Keratinocyte (primary cell): ENCODE measurements at regions not wholly inside any gene's neighbourhood (a gene's known extent, or its start where the extent isn't known, plus 50 kb on each side); places are given as distances from the start of the nearest gene placed in this dataset.

ENCODE experiments used
- DNase-seq: peaks from one replicate; pipeline ENCODE4 v3.0.0-alpha.2; 2011; ENCODE audit warnings: low read depth, missing footprints, low spot score
- FAIRE-seq: peaks from 2 replicates; lab custom pipeline; 2011; peaks lifted over from hg19 to GRCh38; lab: Jason Lieb, UNC
- H2AFZ ChIP-seq: 2 replicates; pipeline ENCODE4 v1.6.0; 2012; ENCODE audit warnings: low read length, control low read depth, inconsistent platforms; ENCODE audit not compliant: control insufficient read depth
- H3K27ac ChIP-seq: 2 replicates; pipeline ENCODE4 v1.5.1; 2011; ENCODE audit warnings: low read length; ENCODE audit not compliant: control insufficient read depth, insufficient read depth
- H3K27me3 ChIP-seq: 3 replicates; pipeline ENCODE4 v1.6.0; 2011; ENCODE audit warnings: low read length; ENCODE audit not compliant: control insufficient read depth, insufficient read depth; ENCODE audit errors: extremely low read depth
- H3K36me3 ChIP-seq, 2 experiments: 2 replicates in 1 of 2; 3 replicates in 1 of 2; pipeline ENCODE4 v1.5.1; 2011; ENCODE audit warnings: low read length in 2 of 2, mild to moderate bottlenecking in 1 of 2; ENCODE audit not compliant: control insufficient read depth in 2 of 2, insufficient read depth in 2 of 2; ENCODE audit errors: extremely low read depth in 1 of 2
- H3K4me1 ChIP-seq: 3 replicates; pipeline ENCODE4 v1.5.1; 2011; ENCODE audit warnings: low read length; ENCODE audit not compliant: control insufficient read depth, insufficient read depth; ENCODE audit errors: extremely low read depth
- H3K4me2 ChIP-seq: 3 replicates; pipeline ENCODE4 v1.6.0; 2011; ENCODE audit warnings: low read depth, low read length; ENCODE audit not compliant: control insufficient read depth, insufficient read depth; ENCODE audit errors: extremely low read depth
- H3K4me3 ChIP-seq, 3 experiments: fragments of 200-600 bp in 1 of 3; sonication (generic) in 1 of 3; 2 replicates in 2 of 3; 3 replicates in 1 of 3; pipeline ENCODE4 v1.5.1; 2011 to 2016; ENCODE audit warnings: low read length in 3 of 3, mild to moderate bottlenecking in 3 of 3, control low read depth in 2 of 3, inconsistent platforms in 1 of 3, low read depth in 1 of 3, mixed read lengths in 1 of 3, mixed run types in 1 of 3, moderate library complexity in 1 of 3; ENCODE audit not compliant: control insufficient read depth in 2 of 3, insufficient read depth in 2 of 3; ENCODE audit errors: extremely low read depth in 1 of 3
- H3K79me2 ChIP-seq: 2 replicates; pipeline ENCODE4 v1.6.0; 2012; ENCODE audit warnings: low read length; ENCODE audit not compliant: control insufficient read depth, insufficient read depth
- H3K9ac ChIP-seq: 3 replicates; pipeline ENCODE4 v1.6.0; 2011; ENCODE audit warnings: low read length; ENCODE audit not compliant: control insufficient read depth, insufficient read depth; ENCODE audit errors: extremely low read depth
- H3K9me1 ChIP-seq: 3 replicates; pipeline ENCODE4 v1.6.0; 2011; ENCODE audit warnings: low read length; ENCODE audit not compliant: control insufficient read depth, insufficient read depth; ENCODE audit errors: extremely low read depth
- H3K9me3 ChIP-seq: 2 replicates; pipeline ENCODE4 v1.5.1; 2012; ENCODE audit warnings: low read depth, low read length; ENCODE audit not compliant: control insufficient read depth
- H4K20me1 ChIP-seq: 3 replicates; pipeline ENCODE4 v1.6.0; 2011; ENCODE audit warnings: low read length; ENCODE audit not compliant: control insufficient read depth, insufficient read depth; ENCODE audit errors: extremely low read depth
- EZH2 ChIP-seq: IDR thresholded peaks from one replicate; pipeline ENCODE4 v1.6.1; 2012; ENCODE audit warnings: inconsistent platforms, mild to moderate bottlenecking, low read length, moderate library complexity
- dilution Hi-C: fragments of 300-500 bp; cut with MboI; formaldehyde crosslinking; loops from one replicate; pipeline ENCODE4 v1.7.0; 2020; ENCODE audit warnings: low sequenced_read_pairs; ENCODE audit not compliant: extremely low pct_ligation_motif_present
- TF ChIP-seq, protein P1 (sequence below), 3 experiments: IDR thresholded peaks in 1 of 3; conservative IDR thresholded peaks in 1 of 3; optimal IDR thresholded peaks in 1 of 3; 2 replicates in 2 of 3; 3 replicates in 1 of 3; pipeline versions ENCODE3 to v1.5.1; 2011; ENCODE audit warnings: low read length in 3 of 3, mild to moderate bottlenecking in 3 of 3, moderate library complexity in 2 of 3, control low read depth in 1 of 3, inconsistent platforms in 1 of 3; ENCODE audit not compliant: insufficient read depth in 2 of 3; ENCODE audit errors: extremely low read depth in 1 of 3

DNA sequence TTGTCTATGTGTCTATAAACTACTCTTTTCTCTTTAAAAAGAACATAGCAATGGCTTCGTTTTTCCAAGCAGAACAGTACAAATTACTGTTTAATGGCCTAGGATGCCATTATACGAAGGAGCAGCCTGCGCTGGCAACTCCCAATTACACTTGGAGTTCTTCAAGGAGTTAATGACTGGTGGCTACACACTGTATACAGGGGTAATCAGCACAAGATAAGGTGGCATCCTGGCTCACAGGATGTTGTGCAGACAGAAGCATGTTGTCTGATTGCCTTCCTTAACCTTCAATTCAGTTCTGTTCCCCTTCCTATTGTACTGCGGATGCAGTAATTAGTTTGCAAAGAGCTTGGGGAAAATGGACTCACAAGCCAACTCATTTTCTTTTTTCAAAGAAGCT lies 250.7 kb upstream of the ROBO2 start:
- Histone ChIP-seq H3K27me3 (no peaks in the 10 kb centered on the region), H3K36me3 (no peaks in the 10 kb centered on the region), H3K4me3 (no peak overlapping the region), H4K20me1 (no peaks in the 10 kb centered on the region), H3K79me2 (no peaks in the 10 kb centered on the region), H3K9ac (no peak overlapping the region), H3K9me3 (no peaks in the 10 kb centered on the region), H3K9me1 (no peaks in the 10 kb centered on the region), H3K27ac (no peak overlapping the region), H2AFZ (no peak overlapping the region), H3K4me1 (no peaks in the 10 kb centered on the region), H3K4me2 (no peak overlapping the region)
- no peak for TF ChIP-seq EZH2
- TF ChIP-seq, protein P1, sequence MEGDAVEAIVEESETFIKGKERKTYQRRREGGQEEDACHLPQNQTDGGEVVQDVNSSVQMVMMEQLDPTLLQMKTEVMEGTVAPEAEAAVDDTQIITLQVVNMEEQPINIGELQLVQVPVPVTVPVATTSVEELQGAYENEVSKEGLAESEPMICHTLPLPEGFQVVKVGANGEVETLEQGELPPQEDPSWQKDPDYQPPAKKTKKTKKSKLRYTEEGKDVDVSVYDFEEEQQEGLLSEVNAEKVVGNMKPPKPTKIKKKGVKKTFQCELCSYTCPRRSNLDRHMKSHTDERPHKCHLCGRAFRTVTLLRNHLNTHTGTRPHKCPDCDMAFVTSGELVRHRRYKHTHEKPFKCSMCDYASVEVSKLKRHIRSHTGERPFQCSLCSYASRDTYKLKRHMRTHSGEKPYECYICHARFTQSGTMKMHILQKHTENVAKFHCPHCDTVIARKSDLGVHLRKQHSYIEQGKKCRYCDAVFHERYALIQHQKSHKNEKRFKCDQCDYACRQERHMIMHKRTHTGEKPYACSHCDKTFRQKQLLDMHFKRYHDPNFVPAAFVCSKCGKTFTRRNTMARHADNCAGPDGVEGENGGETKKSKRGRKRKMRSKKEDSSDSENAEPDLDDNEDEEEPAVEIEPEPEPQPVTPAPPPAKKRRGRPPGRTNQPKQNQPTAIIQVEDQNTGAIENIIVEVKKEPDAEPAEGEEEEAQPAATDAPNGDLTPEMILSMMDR (optimal IDR thresholded peaks at IDR 0.05 in 1 of 3, IDR thresholded peaks at IDR 0.05 in 1 of 3, conservative IDR thresholded peaks at IDR 0.05 in 1 of 3; ENCODE audit: extremely low read depth in 1 of 3, insufficient read depth in 2 of 3, low read length in 3 of 3) = no peak
- DNase-seq = no peak
- dilution Hi-C loops = no loop called here
- FAIRE-seq = no peak

DNA sequence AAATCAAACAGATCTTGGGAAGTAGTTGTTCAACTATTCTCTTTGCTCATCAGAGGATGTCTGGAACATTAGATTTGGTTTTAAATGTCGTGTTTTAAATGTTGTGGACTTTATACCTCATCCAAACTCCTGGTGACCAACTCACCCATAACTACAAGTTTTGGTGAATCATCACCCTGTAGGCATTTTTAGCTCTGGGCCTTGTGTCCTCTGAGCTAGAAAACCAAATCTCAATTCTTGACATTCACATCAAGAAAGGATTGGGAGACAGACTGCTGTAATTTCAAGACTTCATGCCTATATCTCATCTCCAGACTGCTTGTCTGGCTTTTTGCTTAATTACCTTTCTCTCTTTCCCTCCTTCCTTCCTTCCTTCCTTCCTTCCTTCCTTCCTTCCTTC lies 228.5 kb upstream of the ROBO2 start:
- TF ChIP-seq EZH2 = no peak
- TF ChIP-seq, protein P1 (optimal IDR thresholded peaks at IDR 0.05 in 1 of 3, IDR thresholded peaks at IDR 0.05 in 1 of 3, conservative IDR thresholded peaks at IDR 0.05 in 1 of 3; ENCODE audit: extremely low read depth in 1 of 3, insufficient read depth in 2 of 3, low read length in 3 of 3) = no peak
- no peak overlapping the region for H3K4me3 ChIP-seq
- DNase-seq (no peak), FAIRE-seq (no peak)
- H4K20me1 ChIP-seq = no peaks in the 10 kb centered on the region
- H3K9ac ChIP-seq = no peak overlapping the region
- H3K27ac ChIP-seq = no peak overlapping the region
- H3K27me3 ChIP-seq = no peaks in the 10 kb centered on the region
- H3K4me2 ChIP-seq = no peak overlapping the region
- no peaks in the 10 kb centered on the region for H3K9me1 ChIP-seq
- dilution Hi-C loops = no loop called here
- H3K36me3 ChIP-seq = no peaks in the 10 kb centered on the region
- no peak overlapping the region for H2AFZ ChIP-seq
- no peaks in the 10 kb centered on the region for H3K79me2 ChIP-seq
- no peaks in the 10 kb centered on the region for H3K9me3 ChIP-seq
- no peaks in the 10 kb centered on the region for H3K4me1 ChIP-seq
